ENCODE measurements at regions not wholly inside any gene's neighbourhood (a gene's known extent, or its start where the extent isn't known, plus 50 kb on each side); places are given as distances from the start of the nearest gene placed in this dataset.

DNA sequence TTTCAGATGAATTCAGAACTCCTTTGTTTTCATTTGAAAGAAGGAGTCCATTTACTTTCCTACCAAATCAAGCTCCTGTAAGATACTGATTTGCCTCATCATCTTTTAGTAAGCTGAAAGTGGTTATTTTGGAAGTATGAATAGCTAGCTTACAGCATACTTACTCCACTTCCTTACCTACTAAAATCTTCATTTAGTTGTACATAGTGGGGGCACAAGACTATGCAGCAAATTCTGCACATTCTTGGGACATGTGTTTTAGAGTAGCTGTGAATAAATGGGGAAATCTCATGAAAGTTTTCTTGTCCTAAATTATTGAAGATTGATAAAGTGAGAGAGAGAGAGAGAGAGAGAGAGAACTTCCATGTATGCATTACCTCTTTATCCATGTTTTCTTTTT lies 256.3 kb downstream of the OGFRL1 start (continued):
- no peak for TF ChIP-seq STAT1 (conservative IDR thresholded peaks at IDR 0.05)
- no peak for TF ChIP-seq ZNF207 (IDR thresholded peaks at IDR 0.05; ENCODE audit: borderline replicate concordance)
- TF ChIP-seq CUX1 (IDR thresholded peaks at IDR 0.05; ENCODE audit: insufficient replicate concordance, low read depth, low read length): no peak
- no peak for TF ChIP-seq RFX5 (IDR thresholded peaks at IDR 0.05; ENCODE audit: low read depth, low read length)
- TF ChIP-seq IKZF1 (conservative IDR thresholded peaks at IDR 0.05): no peak
- TF ChIP-seq TARDBP (IDR thresholded peaks at IDR 0.05; ENCODE audit: borderline replicate concordance): no peak
- no peak for TF ChIP-seq IRF5 (IDR thresholded peaks at IDR 0.05; ENCODE audit: borderline replicate concordance)
- no peak for TF ChIP-seq BMI1 (IDR thresholded peaks at IDR 0.05; ENCODE audit: borderline replicate concordance)
- TF ChIP-seq HCFC1 (IDR thresholded peaks at IDR 0.05; ENCODE audit: low read length): no peak
- no peak for TF ChIP-seq FOXM1 (IDR thresholded peaks at IDR 0.05; ENCODE audit: low read depth, low read length)
